ENCODE measurements at regions not wholly inside any gene's neighbourhood (a gene's known extent, or its start where the extent isn't known, plus 50 kb on each side); places are given as distances from the start of the nearest gene placed in this dataset.

DNA sequence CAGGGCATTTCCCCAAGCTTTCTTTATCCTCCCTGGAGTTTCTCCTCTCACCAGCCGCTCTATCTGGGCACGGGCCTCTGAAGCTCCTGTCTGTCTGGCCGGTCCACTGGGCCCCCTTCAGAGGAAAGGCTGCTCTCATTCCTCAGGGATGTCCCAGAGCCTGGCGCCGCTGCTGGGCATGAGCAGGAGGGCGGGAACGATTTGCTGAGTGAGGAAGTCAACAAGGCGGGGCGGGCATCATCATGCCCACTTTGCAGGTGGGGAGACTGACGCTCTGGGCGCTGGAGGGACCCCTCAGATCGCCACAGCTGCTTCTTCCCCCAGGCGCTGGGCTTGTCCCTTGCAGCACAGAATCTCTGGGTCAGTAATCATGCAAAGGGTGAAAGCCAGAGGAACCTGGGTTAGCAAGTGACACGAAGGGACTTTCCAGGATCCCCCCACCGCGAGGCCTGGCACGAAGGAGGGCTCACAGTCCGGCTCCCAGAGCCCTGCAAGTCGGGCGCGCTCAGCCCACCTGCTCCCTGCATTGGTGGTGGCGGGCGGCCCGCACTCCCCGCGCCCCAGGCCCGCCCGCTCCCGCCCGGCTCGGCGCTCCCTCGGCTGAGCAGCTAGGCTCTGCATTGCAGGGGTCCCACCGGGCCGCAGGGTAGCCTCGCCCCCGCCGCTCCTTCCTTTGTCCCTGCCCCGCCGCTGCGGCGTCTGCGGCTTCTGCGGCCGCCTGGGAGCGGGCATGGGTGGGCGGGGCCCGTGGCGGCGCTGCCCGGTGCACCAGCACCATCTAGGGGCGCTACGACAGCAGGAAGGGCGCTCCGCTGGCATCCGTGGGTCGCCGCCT is 157.8 kb downstream of the CYRIA start:
- DNase-seq (ENCODE audit: low spot score): peak; percentile 38

GRCh38 chr2:16506366-16506765 is 159.3 kb downstream of the CYRIA start:
- no peak for DNase-seq (ENCODE audit: low spot score)

- DNase-seq (ENCODE audit: low spot score): no peak
Observed at GRCh38 chr2:16496426-16497388, 168.9 kb downstream of the CYRIA start.

- DNase-seq (ENCODE audit: low spot score): no peak
Observed at GRCh38 chr2:16495509-16496208, 170.0 kb downstream of the CYRIA start.

GRCh38 chr2:16494836-16495508 is 170.7 kb downstream of the CYRIA start:
- DNase-seq (ENCODE audit: low spot score): no peak

DNA sequence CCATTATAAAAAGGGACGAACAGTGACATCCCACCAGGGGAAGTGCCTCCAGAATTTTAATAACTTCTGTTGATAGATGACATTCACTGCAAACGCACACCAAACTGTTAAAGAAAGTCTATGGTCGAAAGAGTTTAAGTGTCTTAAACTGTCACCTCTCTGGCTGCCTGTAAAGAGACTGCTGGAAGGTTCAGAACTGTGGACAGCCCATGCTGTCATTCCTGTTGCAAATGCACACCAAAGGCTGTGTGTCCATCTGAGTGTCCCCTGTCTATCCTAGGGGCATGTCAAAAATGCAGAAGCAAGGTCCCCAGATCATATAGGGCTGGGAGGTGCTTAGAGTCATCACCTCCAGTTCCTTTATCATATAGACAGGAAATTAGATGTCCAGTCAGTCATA is 171.8 kb downstream of the CYRIA start:
- DNase-seq (ENCODE audit: low spot score): no peak

- DNase-seq (ENCODE audit: low spot score): peak; percentile 16
Observed at GRCh38 chr2:16487686-16488085, 177.9 kb downstream of the CYRIA start.

- DNase-seq (ENCODE audit: low spot score): no peak
Observed at GRCh38 chr2:16485251-16485650, 180.4 kb downstream of the CYRIA start.

DNA sequence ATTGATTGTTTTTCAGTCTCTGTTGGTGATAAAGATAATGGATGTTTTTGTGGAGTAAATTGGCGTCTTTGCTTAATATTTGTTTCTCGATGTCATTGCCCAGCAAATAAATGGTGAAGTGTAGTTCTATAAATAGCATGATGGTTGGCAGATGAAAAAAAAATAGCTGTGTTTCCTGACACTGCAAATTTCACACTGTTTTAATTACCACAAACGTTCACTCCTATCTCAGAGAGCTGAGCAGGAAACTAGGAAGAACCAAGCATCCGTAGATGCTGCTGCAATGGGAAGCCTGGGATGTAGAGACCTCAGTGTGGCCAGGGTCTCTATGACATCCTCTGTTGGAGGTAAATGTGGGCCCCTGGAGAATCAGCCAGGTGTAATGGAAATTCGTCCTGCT is 183.2 kb downstream of the CYRIA start:
- no peak for DNase-seq (ENCODE audit: low spot score)

DNA sequence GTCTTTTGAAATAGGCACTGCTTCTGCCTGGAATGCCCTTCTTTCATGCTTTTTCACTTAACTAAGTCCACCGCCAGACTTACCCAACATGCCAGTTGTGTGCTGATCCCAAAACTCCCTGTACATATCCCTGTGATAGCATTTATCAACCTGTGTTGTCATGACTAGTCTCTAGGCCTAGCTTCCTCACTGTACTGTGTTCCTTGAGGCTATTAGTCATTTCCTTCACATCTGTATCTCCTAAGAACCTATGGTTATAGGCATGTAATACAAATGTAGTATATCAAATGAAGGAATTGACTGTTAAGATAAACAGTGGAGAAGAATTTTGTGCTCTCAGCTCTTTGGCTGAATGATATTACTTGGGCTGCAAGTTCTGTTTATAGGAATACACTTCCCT is 184.3 kb downstream of the CYRIA start:
- DNase-seq (ENCODE audit: low spot score): peak; percentile 18

- no peak for DNase-seq (ENCODE audit: low spot score)
Observed at GRCh38 chr2:16479721-16480120, 185.9 kb downstream of the CYRIA start.

DNA sequence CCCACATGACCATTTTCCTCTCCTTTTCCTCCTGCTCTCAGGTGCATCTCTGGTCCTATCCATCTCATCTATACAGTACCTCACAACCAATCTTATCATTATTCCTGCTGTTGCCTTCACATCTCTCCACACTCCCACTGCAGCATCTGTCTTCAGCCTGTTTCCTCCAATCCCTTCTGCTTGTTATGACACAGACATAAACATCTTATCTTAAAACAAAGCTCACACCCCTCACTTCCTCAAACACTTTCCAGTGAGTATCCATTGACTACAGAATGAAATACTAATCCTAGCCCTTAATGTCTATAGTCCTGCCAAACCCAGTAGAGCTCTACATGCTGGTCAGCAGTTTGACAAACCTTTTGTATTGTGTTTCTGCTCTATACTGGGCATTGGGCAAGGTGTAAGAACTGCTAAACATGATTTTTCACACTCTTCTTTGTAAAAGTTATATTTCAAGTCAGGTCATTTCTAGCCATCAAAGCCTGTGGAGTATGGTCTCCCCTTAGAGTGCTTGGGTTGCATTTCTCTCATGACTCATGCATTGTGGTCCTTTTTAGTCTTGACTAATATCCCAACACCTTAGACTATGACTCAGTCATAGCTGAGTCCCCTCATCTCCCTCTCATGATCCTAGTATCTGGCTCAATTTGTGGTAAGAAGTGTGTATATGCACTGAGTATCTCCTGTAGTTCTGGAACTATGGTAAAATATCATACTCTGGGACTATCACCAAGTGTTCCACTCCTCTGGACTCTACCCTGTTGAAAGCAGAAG is 187.0 kb downstream of the CYRIA start:
- DNase-seq (ENCODE audit: low spot score): peak; percentile 7

DNA sequence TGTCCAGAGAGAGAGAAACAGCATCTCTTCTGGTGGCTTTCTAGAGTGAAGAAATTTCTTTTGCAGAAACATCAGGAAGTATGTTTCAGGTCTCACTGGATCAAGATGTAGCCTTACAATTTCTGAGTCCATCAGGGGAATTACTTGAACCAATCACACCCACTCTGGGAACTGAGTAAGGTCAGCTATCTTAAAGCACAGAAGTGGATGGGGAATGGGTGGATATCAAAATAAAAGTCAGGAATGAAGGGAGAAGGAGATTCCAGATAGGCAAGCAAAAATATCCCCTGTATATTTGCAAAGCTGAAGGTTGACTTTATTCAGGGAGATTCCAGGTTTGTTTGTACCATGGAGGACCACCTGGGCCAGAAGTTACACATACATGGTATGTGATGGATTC is 188.0 kb downstream of the CYRIA start:
- DNase-seq (ENCODE audit: low spot score): no peak

DNA sequence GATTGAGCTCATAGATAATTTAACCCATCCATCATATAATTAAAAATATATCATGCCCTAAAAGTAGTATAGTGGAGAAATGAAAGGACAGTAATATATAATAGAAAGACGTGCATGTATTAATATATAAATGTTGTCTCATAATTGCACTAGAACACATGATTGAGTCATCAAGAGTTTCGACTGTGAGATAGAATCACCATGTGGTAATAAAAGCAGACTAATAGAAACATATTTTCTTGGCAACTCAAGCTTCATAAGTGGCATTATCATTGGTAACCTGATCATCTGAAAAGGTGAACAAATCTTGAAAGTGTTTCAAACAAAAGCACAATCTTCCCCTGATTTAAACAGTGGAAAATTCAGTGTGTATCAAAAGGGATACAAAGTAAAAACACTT is 188.8 kb downstream of the CYRIA start:
- no peak for DNase-seq (ENCODE audit: low spot score)

GRCh38 chr2:16475986-16476567 is 189.6 kb downstream of the CYRIA start:
- no peak for DNase-seq (ENCODE audit: low spot score)

- DNase-seq (ENCODE audit: low spot score): no peak
Observed at GRCh38 chr2:16475586-16475985, 190.0 kb downstream of the CYRIA start.

DNA sequence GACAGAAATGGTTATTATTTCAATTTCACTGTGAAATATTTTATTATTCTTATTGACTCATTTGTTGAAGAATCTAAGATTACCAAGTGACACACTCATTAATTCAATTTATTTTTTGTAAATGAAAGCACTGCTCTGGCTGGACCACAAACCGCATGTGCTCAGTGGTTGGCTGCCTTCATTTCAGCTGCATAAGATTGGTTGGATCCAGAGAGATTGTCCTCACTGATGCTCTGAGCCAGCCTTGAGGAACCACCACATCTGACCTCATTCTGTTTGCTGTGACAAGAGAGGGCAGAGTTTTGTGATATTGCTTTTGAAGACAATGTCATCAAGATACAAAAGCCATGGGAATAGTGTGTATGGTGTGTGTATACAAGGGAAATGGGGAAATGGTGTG is 192.1 kb downstream of the CYRIA start:
- DNase-seq (ENCODE audit: low spot score): no peak

GRCh38 chr2:16470936-16471490 is 194.6 kb downstream of the CYRIA start:
- no peak for DNase-seq (ENCODE audit: low spot score)

DNA sequence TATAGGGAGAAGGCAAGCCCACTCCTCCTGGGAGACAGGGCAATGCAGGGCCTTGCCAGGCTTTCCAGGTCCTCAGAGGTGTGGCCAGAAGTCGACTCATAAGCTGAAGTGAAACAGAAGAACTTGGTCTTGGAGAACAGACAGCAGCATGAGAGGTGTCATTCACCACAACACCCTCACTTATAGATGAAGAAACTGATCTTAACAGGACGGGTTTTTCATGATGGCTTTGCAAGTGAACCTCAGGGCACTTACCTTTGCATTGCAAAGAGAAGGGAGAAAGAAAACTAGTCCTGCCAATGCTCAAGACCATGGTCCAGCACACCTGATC is 198.8 kb downstream of the CYRIA start:
- no peak for DNase-seq (ENCODE audit: low spot score)

DNA sequence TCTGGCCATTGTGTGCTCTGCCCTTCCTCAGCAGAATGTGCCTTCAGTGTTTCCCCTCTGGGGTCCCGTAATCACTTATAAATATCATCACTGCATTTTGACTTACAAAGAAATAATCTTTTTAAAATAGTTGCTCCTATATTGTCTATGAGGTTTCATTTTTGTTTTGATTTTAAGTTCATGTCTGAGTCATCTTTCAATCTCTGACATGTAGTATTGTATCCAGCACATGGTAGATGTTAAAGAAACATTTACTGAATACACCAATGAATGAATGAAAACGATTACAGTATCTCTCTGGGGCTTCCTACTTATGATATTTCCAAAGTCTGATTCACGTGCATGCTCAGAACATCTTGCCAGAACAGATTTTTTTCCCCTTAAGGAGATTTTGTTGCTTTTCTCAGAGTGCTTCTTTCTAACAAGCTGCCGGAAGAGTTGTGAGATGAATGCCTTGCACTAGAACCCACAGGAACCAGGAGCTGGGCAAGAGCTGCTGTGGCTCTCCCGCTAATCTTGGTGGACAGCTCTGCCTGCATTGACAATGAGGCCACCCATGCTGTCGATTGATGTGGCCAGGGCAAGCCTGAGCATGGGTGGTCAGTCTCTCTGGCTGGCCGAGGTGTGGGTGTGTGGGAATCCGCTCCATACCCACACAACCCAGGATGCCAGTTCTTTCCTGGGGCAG is 199.4 kb downstream of the CYRIA start:
- no peak for DNase-seq (ENCODE audit: low spot score)

Measured in kidney capillary endothelial cell (primary cell).